ENCODE measurements at regions not wholly inside any gene's neighbourhood (a gene's known extent, or its start where the extent isn't known, plus 50 kb on each side); places are given as distances from the start of the nearest gene placed in this dataset.
"Not testable (repeated sequence)": the region's sequence is repeated elsewhere in the genome, so short reads cannot be mapped to it uniquely, and the experiment has no call there.

GRCh38 chr3:6249679-6250078, 611.2 kb upstream of the GRM7 start:
- no peak overlapping the region for H3K4me3 ChIP-seq (ENCODE audit: low read depth, low read length)
- no peak for DNase-seq (ENCODE audit: low read depth)

- H3K4me3 ChIP-seq (ENCODE audit: low read depth, low read length) = no peak overlapping the region
- no peak for DNase-seq (ENCODE audit: low read depth)
Observed at GRCh38 chr3:6250167-6250566, 610.7 kb upstream of the GRM7 start.

DNA sequence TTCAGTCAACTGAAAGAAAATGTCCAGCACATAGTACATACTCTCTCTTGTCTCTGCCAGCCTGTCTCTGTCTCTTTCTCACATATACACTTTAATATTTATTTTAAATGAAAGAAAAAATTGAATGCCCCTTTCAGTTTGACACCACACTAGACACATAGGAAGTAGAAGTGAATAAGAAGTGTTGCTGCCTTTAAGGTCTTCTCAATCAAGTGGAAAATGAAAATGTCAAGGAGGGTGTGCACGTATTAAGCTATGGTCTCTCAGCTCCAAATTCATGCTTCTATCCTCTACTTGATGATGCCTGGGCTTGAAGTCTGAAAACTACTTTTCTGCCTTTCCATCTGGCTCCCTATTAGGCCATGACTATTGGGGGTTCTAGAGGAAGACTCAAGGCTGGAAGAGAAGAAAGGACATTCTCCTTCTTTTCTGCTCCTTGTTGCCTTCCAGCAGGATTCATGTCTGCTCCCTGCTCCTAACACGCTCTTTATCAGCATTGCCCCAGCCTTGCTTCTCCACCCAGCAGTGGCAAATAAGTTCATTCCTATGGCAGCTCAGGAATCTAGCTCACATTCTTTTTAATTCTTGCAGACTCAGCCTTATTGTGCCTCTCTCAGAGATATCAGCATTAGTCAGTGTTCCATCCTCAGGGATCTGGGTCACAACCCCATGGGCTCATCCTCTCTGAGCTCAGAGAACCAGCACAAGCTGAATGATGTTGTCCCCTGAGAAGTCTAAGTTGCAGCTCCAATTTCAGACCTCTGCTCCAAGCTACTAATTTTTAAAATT, 609.1 kb upstream of the GRM7 start:
- no peak for DNase-seq (ENCODE audit: low read depth)
- no peak overlapping the region for H3K4me3 ChIP-seq (ENCODE audit: low read depth, low read length)

GRCh38 chr3:6254490-6254889, 606.4 kb upstream of the GRM7 start:
- no peak overlapping the region for H3K4me3 ChIP-seq (ENCODE audit: low read depth, low read length)
- DNase-seq (ENCODE audit: low read depth) = no peak

GRCh38 chr3:6255229-6255628, 605.7 kb upstream of the GRM7 start:
- no peak for DNase-seq (ENCODE audit: low read depth)

GRCh38 chr3:6260551-6261191, 600.2 kb upstream of the GRM7 start:
- H3K4me3 ChIP-seq (ENCODE audit: low read depth, low read length) = no peak overlapping the region
- no peak for DNase-seq (ENCODE audit: low read depth)

More at GRCh38 chr3:6255229-6255628, 605.7 kb upstream of the GRM7 start:
- no peak overlapping the region for H3K4me3 ChIP-seq (ENCODE audit: low read depth, low read length)

DNA sequence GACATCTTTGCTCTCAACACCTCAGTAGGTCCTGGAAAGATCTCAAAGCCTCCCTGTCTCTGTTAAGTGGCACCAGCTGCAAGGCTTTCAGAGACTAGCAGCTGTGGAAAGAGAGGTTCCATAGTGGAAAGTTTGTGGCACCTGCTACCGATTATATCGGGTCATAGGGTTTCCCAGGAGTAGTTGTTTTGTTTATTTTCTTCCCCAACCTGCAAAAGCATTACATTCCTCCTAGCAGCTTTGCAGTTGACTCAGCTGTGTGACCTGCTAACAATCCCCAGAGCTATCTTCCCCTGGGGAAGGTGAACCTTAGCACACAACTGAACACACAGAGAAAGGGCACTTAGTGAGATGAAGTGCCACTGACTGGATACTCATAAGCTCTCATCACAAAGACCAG, 598.9 kb upstream of the GRM7 start:
- DNase-seq (ENCODE audit: low read depth) = no peak
- no peak overlapping the region for H3K4me3 ChIP-seq (ENCODE audit: low read depth, low read length)

DNA sequence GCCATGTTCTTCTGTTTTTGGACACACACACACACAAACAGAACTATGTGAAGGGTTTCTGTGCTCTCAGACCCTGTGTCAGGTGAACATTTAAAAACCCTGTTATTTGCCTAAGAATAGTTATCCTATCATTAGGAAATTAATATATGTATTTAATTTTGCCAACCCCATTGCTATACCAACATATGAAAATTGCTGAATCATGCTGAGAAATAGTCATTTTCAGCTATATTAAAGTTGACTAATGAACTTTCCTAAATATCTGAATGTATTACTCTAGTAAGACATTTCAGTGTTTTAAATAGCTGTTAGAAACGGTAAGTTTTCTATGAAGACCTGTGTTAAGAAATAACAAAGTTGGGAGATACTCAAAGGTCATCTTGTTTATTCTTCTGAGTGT, 596.9 kb upstream of the GRM7 start:
- DNase-seq (ENCODE audit: low read depth) = no peak

DNA sequence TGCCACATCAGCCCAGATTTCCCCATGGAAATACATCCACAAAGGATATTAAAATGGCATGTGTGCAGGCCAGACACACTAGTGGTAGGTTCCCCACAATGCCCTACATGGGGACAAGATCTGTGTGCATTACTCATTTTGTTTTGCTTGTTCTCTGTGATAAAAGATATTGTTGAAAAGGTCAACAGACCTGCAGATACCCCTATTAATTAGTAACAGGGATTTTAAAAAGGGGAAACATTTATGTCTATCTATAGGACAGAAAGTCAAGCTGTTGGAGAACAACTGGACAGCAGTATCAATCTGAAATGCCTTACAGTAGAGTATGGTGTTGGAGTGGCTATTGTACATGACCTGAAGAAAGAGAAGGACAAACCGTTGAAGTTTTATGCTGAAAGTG, 596.0 kb upstream of the GRM7 start:
- DNase-seq (ENCODE audit: low read depth) = no peak
- no peak overlapping the region for H3K4me3 ChIP-seq (ENCODE audit: low read depth, low read length)

More for the DNA sequence above, 596.9 kb upstream of the GRM7 start:
- no peak overlapping the region for H3K4me3 ChIP-seq (ENCODE audit: low read depth, low read length)

DNA sequence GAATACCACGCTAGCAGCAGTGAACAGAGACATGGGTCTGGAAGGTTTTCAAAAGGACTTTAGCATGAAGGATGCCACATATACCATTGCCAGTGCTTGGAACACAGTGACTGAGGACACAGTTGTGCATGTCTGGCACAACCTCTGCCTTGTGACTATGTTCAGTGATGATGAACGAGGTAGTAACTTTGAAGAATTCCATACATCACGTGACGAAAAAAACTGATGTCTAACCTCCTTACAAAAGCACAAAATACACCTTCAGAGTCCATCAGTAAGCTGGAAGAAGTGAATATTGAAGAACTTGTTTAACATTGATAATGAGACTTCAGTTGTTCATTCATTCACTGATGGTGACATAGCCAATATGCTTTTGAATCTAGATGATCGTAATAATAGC, 594.8 kb upstream of the GRM7 start:
- H3K4me3 ChIP-seq (ENCODE audit: low read depth, low read length) = no peak overlapping the region
- DNase-seq (ENCODE audit: low read depth) = no peak

DNA sequence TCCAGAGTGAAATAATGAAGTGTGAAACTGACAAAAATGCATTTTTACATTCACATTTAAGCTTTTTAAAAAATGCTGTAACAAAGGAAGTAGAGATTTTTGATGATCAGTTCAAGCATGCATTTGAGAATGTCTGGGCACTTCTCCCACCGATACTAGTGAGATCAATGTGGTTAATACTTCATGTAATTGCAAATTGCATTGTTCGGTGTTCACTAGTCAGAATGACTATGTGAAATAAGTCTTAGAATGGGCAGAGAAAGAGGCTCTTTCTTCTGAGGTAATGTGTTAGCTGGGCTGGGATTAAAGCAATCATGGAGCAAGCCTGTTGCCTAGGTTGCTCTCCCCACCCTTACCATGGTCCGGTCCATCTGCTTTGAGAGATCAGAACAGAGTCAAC, 587.0 kb upstream of the GRM7 start:
- DNase-seq (ENCODE audit: low read depth) = no peak
- H3K4me3 ChIP-seq (ENCODE audit: low read depth, low read length) = no peak overlapping the region

DNA sequence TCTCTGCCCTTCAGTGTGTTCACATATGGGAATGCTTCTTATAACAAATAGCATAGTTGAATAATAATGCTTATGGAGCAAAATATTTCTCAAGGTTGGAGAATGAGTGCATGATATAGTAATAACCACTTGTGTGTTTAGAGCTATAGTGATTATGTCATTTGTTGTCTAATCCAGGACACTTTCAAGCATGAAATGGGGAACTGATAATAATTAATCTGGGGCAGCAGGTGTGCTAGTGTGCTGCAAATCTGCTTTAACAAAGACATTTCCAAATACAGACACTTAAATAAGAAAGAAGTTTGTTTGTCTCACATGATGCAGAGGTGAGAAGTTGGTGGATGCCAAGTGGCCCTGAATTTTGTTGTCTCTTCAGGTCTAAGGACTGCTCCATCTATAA, 579.3 kb upstream of the GRM7 start:
- no peak for DNase-seq (ENCODE audit: low read depth)
- H3K4me3 ChIP-seq (ENCODE audit: low read depth, low read length) = no peak overlapping the region

- no peak for DNase-seq (ENCODE audit: low read depth)
- H3K4me3 ChIP-seq (ENCODE audit: low read depth, low read length) = no peak overlapping the region
Observed at GRCh38 chr3:6282918-6283317, 578.0 kb upstream of the GRM7 start.

GRCh38 chr3:6287088-6287875, 573.6 kb upstream of the GRM7 start:
- no peak for DNase-seq (ENCODE audit: low read depth)
- no peak overlapping the region for H3K4me3 ChIP-seq (ENCODE audit: low read depth, low read length)

DNA sequence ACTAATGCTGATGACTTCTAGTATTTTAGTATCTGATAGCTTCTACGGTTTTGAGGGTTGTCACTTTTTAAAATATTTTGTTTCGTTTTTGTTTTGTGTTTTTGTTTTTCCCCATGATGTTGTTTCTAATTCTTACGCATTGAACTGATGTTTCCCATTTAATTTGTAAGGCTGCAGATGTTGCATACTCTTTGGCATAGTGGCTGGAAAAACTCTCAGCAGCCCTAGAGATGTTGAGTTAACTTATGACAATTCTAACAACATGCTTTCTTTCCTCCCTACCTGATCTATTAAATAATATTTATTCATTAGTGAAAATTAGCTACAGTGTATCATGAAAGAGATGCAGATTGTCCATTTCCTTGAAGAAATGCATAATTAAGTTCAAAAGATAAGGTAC, 559.3 kb upstream of the GRM7 start:
- H3K4me3 ChIP-seq (ENCODE audit: low read depth, low read length) = no peak overlapping the region
- no peak for DNase-seq (ENCODE audit: low read depth)

DNA sequence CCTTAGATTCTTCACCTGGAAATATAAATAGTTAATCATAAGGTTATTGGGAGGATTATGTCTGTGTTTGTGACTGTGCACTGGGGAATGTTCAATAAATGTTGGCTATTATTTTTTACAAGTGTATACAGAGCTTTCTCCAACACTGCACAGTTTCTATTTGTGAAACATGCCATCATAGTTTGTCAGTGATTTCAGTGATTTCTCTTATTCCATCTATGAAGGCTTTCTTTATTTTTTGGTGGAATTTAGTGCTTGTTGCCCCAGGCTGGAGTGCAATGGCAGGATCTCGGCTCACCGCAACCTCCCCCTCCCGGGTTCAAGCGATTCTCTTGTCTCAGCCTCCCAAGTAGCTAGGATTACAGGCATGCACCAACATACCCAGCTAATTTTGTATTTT, 545.0 kb upstream of the GRM7 start:
- no peak overlapping the region for H3K4me3 ChIP-seq (ENCODE audit: low read depth, low read length)
- DNase-seq (ENCODE audit: low read depth) = no peak

DNA sequence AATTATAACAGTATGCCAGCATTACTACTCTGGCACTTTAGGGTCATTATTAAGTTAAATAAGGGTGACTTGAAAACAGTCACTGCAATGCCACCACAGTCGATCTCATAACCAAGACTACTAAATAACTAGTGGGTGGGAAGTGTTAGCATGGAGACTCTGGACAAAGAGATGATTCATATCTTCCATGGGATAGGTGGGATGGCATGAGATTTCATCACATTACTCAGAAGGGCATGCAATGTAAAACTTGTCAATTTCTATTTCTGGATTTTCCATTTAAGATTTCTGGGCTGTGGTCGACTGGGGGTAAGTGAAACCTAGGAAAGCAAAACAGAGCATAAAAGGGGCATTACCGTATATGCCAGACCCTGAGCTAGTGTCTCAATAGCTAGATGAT, 538.9 kb upstream of the GRM7 start:
- H3K4me3 ChIP-seq (ENCODE audit: low read depth, low read length) = no peak overlapping the region
- DNase-seq (ENCODE audit: low read depth) = no peak

- no peak overlapping the region for H3K4me3 ChIP-seq (ENCODE audit: low read depth, low read length)
- no peak for DNase-seq (ENCODE audit: low read depth)
Observed at GRCh38 chr3:6326771-6327170, 534.1 kb upstream of the GRM7 start.

DNA sequence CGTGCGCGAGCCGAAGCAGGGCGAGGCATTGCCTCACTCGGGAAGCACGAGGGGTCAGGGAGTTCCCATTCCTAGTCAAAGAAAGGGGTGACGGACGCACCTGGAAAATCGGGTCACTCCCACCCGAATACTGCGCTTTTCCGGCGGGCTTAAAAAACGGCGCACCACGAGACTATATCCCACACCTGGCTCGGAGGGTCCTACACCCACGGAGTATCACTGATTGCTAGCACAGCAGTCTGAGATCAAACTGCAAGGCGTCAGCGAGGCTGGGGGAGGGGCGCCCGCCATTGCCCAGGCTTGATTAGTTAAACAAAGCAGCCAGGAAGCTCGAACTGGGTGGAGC, 520.0 kb upstream of the GRM7 start:
- DNase-seq (ENCODE audit: low read depth) = not testable (repeated sequence)

GRCh38 chr3:6351752-6352151, 509.2 kb upstream of the GRM7 start:
- H3K4me3 ChIP-seq (ENCODE audit: low read depth, low read length) = no peak overlapping the region
- no peak for DNase-seq (ENCODE audit: low read depth)

More for the DNA sequence above, 520.0 kb upstream of the GRM7 start:
- H3K4me3 ChIP-seq (ENCODE audit: low read depth, low read length) = not testable (repeated sequence)

DNA sequence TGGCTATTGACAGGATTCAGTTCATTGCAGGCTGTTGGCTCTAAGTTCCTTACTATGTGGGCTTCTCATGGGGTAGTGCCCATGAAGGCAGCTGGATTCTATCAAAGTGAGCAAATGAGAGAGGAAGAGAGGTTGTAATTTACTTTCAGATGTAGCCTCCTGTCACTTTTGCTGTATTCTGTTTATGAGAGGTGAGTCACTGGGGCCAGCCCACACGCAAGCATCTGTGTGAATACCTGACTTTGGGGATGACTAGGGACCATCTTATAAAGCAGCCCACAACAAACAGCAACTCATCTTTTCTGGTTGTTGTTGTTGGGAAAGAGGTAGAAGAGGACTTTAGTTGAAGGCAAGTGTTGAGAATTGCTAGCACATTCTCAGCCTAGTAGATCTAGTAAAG, 506.3 kb upstream of the GRM7 start:
- no peak for DNase-seq (ENCODE audit: low read depth)
- H3K4me3 ChIP-seq (ENCODE audit: low read depth, low read length) = no peak overlapping the region
